ENCODE measurements at regions not wholly inside any gene's neighbourhood (a gene's known extent, or its start where the extent isn't known, plus 50 kb on each side); places are given as distances from the start of the nearest gene placed in this dataset.

DNA sequence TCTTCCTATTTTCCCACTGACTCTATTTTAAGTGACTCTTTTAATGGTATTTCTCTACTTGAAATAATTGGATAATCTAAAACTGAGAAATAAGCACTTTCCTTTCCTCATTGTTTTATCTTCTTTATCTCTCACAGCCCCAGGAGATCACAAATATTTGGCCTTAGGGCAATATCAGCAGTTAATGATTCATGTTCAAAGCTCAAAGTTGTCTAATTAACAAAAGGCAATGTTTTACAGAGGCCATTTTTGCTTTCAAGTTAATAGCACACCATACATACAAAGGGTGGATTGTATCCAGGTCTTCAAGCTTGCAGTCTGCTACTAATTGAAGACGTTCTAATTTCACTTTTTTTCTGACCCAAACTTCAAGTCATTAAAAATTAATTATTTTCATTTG lies 120.1 kb downstream of the LRRN1 start:
- Histone ChIP-seq H3K9me3 (ENCODE audit: control insufficient read depth, low read length) (peaks cover 29% of the 10 kb centered on the region), H2AFZ (ENCODE audit: low read depth, low read length) (no peak overlapping the region), H3K27ac (ENCODE audit: low read length, poor library complexity, severe bottlenecking) (no peak overlapping the region), H3K9ac (ENCODE audit: low read length) (no peak overlapping the region), H4K8ac (ENCODE audit: low read length) (no peak overlapping the region), H3K23ac (ENCODE audit: low read length in 2 of 2) (no peak overlapping the region), H3K4me1 (ENCODE audit: control insufficient read depth, insufficient read depth, low read depth, low read length) (no peaks in the 10 kb centered on the region), H3K4me2 (ENCODE audit: low read length, poor library complexity, severe bottlenecking) (no peak overlapping the region), H3K14ac (ENCODE audit: low read length in 2 of 2) (no peak overlapping the region), H2BK5ac (ENCODE audit: low read depth, low read length, poor library complexity, severe bottlenecking) (no peak overlapping the region), H3K4me3 (ENCODE audit: insufficient read depth in 1 of 2, low read depth in 1 of 2, low read length in 2 of 2) (no peak overlapping the region), H2AK5ac (ENCODE audit: low read length, severe bottlenecking) (no peak overlapping the region), H3K27me3 (ENCODE audit: control insufficient read depth in 1 of 2, insufficient read depth in 1 of 2, low read length in 2 of 2) (no peaks in the 10 kb centered on the region), H2BK15ac (ENCODE audit: low read depth, poor library complexity, severe bottlenecking) (no peak overlapping the region), H2BK120ac (ENCODE audit: low read depth, low read length) (no peak overlapping the region), H3K36me3 (ENCODE audit: control insufficient read depth in 1 of 2, insufficient read depth in 2 of 2, low read depth in 1 of 2, low read length in 2 of 2) (no peaks in the 10 kb centered on the region), H4K91ac (ENCODE audit: low read length) (no peak overlapping the region), H2BK12ac (ENCODE audit: low read length in 2 of 2) (no peak overlapping the region), H3K18ac (ENCODE audit: low read depth in 1 of 2, low read length in 2 of 2) (no peak overlapping the region), H3K4ac (ENCODE audit: low read depth in 1 of 2, low read length in 2 of 2) (no peak overlapping the region), H3K79me1 (replicated peaks; ENCODE audit: low read length, poor library complexity, severe bottlenecking) (no peaks in the 10 kb centered on the region)
- no peak for DNase-seq
- 24% methylated on average over 1 of the region's 1 CpG for WGBS

GRCh38 chr3:3923619-3924018 lies 124.4 kb downstream of the LRRN1 start:
- no peak overlapping the region for H3K9ac ChIP-seq (ENCODE audit: low read length)
- DNase-seq, result no peak
- no peak overlapping the region for H3K4me3 ChIP-seq (ENCODE audit: insufficient read depth in 1 of 2, low read depth in 1 of 2, low read length in 2 of 2)
- no peak overlapping the region for H4K8ac ChIP-seq (ENCODE audit: low read length)
- H3K14ac ChIP-seq (ENCODE audit: low read length in 2 of 2), result no peak overlapping the region
- no peak overlapping the region for H2BK120ac ChIP-seq (ENCODE audit: low read depth, low read length)
- no peaks in the 10 kb centered on the region for H3K79me1 ChIP-seq (replicated peaks; ENCODE audit: low read length, poor library complexity, severe bottlenecking)
- H3K4ac ChIP-seq (ENCODE audit: low read depth in 1 of 2, low read length in 2 of 2), result no peak overlapping the region
- H3K9me3 ChIP-seq (ENCODE audit: control insufficient read depth, low read length), result peaks cover 29% of the 10 kb centered on the region
- no peaks in the 10 kb centered on the region for H3K36me3 ChIP-seq (ENCODE audit: control insufficient read depth in 1 of 2, insufficient read depth in 2 of 2, low read depth in 1 of 2, low read length in 2 of 2)
- no peak overlapping the region for H2BK5ac ChIP-seq (ENCODE audit: low read depth, low read length, poor library complexity, severe bottlenecking)
- H4K91ac ChIP-seq (ENCODE audit: low read length), result no peak overlapping the region
- no peak overlapping the region for H3K23ac ChIP-seq (ENCODE audit: low read length in 2 of 2)
- H3K4me1 ChIP-seq (ENCODE audit: control insufficient read depth, insufficient read depth, low read depth, low read length), result no peaks in the 10 kb centered on the region
- H3K4me2 ChIP-seq (ENCODE audit: low read length, poor library complexity, severe bottlenecking), result no peak overlapping the region
- 100% methylated on average over 1 of the region's 1 CpG for WGBS
- no peaks in the 10 kb centered on the region for H3K27me3 ChIP-seq (ENCODE audit: control insufficient read depth in 1 of 2, insufficient read depth in 1 of 2, low read length in 2 of 2)
- no peak overlapping the region for H2BK15ac ChIP-seq (ENCODE audit: low read depth, poor library complexity, severe bottlenecking)
- no peak overlapping the region for H2BK12ac ChIP-seq (ENCODE audit: low read length in 2 of 2)
- H2AK5ac ChIP-seq (ENCODE audit: low read length, severe bottlenecking), result no peak overlapping the region
- H3K27ac ChIP-seq (ENCODE audit: low read length, poor library complexity, severe bottlenecking), result no peak overlapping the region
- no peak overlapping the region for H2AFZ ChIP-seq (ENCODE audit: low read depth, low read length)
- no peak overlapping the region for H3K18ac ChIP-seq (ENCODE audit: low read depth in 1 of 2, low read length in 2 of 2)

GRCh38 chr3:3927198-3927597 lies 128.0 kb downstream of the LRRN1 start:
- H3K36me3 ChIP-seq (ENCODE audit: control insufficient read depth in 1 of 2, insufficient read depth in 2 of 2, low read depth in 1 of 2, low read length in 2 of 2), result no peaks in the 10 kb centered on the region
- H3K23ac ChIP-seq (ENCODE audit: low read length in 2 of 2), result no peak overlapping the region
- H3K18ac ChIP-seq (ENCODE audit: low read depth in 1 of 2, low read length in 2 of 2), result no peak overlapping the region
- no peak overlapping the region for H3K27ac ChIP-seq (ENCODE audit: low read length, poor library complexity, severe bottlenecking)
- no peaks in the 10 kb centered on the region for H3K79me1 ChIP-seq (replicated peaks; ENCODE audit: low read length, poor library complexity, severe bottlenecking)
- H3K27me3 ChIP-seq (ENCODE audit: control insufficient read depth in 1 of 2, insufficient read depth in 1 of 2, low read length in 2 of 2), result no peaks in the 10 kb centered on the region
- DNase-seq, result no peak
- peaks cover 46% of the 10 kb centered on the region for H3K9me3 ChIP-seq (ENCODE audit: control insufficient read depth, low read length)
- H2BK15ac ChIP-seq (ENCODE audit: low read depth, poor library complexity, severe bottlenecking), result no peak overlapping the region
- no CpG with 5 or more reads among the region's 1 CpG for WGBS
- H2BK5ac ChIP-seq (ENCODE audit: low read depth, low read length, poor library complexity, severe bottlenecking), result no peak overlapping the region
- H2AFZ ChIP-seq (ENCODE audit: low read depth, low read length), result no peak overlapping the region
- H3K4me2 ChIP-seq (ENCODE audit: low read length, poor library complexity, severe bottlenecking), result no peak overlapping the region
- no peak overlapping the region for H3K9ac ChIP-seq (ENCODE audit: low read length)
- no peak overlapping the region for H4K91ac ChIP-seq (ENCODE audit: low read length)
- no peak overlapping the region for H2BK120ac ChIP-seq (ENCODE audit: low read depth, low read length)
- H3K4ac ChIP-seq (ENCODE audit: low read depth in 1 of 2, low read length in 2 of 2), result no peak overlapping the region
- H3K4me1 ChIP-seq (ENCODE audit: control insufficient read depth, insufficient read depth, low read depth, low read length), result no peaks in the 10 kb centered on the region
- H4K8ac ChIP-seq (ENCODE audit: low read length), result no peak overlapping the region
- H2AK5ac ChIP-seq (ENCODE audit: low read length, severe bottlenecking), result no peak overlapping the region
- no peak overlapping the region for H3K4me3 ChIP-seq (ENCODE audit: insufficient read depth in 1 of 2, low read depth in 1 of 2, low read length in 2 of 2)
- no peak overlapping the region for H2BK12ac ChIP-seq (ENCODE audit: low read length in 2 of 2)
- H3K14ac ChIP-seq (ENCODE audit: low read length in 2 of 2), result no peak overlapping the region

DNA sequence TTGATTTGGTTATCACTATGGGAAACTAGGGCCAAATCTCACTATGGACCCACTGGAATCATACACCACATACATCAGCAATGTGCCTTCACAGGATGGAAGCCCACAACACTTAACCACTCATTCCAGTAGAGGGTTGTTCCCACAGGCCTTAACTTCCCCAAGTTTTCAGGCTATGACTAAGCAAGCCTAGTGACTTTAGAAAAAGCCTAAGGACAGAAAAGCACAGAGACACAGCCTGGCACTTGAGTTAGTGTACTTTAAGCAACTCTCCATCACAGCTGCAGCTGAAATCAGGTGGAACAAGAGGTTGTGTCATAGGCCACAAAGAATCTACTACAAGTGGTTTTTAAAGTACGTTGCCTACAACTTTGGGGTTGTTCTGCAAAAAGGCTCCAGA lies 128.7 kb downstream of the LRRN1 start:
- Histone ChIP-seq H3K9ac (ENCODE audit: low read length) (no peak overlapping the region), H3K27me3 (ENCODE audit: control insufficient read depth in 1 of 2, insufficient read depth in 1 of 2, low read length in 2 of 2) (no peaks in the 10 kb centered on the region), H4K8ac (ENCODE audit: low read length) (no peak overlapping the region), H4K91ac (ENCODE audit: low read length) (no peak overlapping the region), H3K4ac (ENCODE audit: low read depth in 1 of 2, low read length in 2 of 2) (no peak overlapping the region), H3K18ac (ENCODE audit: low read depth in 1 of 2, low read length in 2 of 2) (no peak overlapping the region), H2BK15ac (ENCODE audit: low read depth, poor library complexity, severe bottlenecking) (no peak overlapping the region), H3K36me3 (ENCODE audit: control insufficient read depth in 1 of 2, insufficient read depth in 2 of 2, low read depth in 1 of 2, low read length in 2 of 2) (no peaks in the 10 kb centered on the region), H2AFZ (ENCODE audit: low read depth, low read length) (no peak overlapping the region), H3K4me3 (ENCODE audit: insufficient read depth in 1 of 2, low read depth in 1 of 2, low read length in 2 of 2) (no peak overlapping the region), H2BK5ac (ENCODE audit: low read depth, low read length, poor library complexity, severe bottlenecking) (no peak overlapping the region), H2BK120ac (ENCODE audit: low read depth, low read length) (no peak overlapping the region), H3K79me1 (replicated peaks; ENCODE audit: low read length, poor library complexity, severe bottlenecking) (no peaks in the 10 kb centered on the region), H3K4me2 (ENCODE audit: low read length, poor library complexity, severe bottlenecking) (no peak overlapping the region), H2AK5ac (ENCODE audit: low read length, severe bottlenecking) (no peak overlapping the region), H3K27ac (ENCODE audit: low read length, poor library complexity, severe bottlenecking) (no peak overlapping the region), H2BK12ac (ENCODE audit: low read length in 2 of 2) (no peak overlapping the region), H3K9me3 (ENCODE audit: control insufficient read depth, low read length) (peaks cover 49% of the 10 kb centered on the region), H3K14ac (ENCODE audit: low read length in 2 of 2) (no peak overlapping the region), H3K4me1 (ENCODE audit: control insufficient read depth, insufficient read depth, low read depth, low read length) (no peaks in the 10 kb centered on the region), H3K23ac (ENCODE audit: low read length in 2 of 2) (no peak overlapping the region)
- DNase-seq, result no peak
- WGBS, result 56% methylated on average over 1 of the region's 1 CpG

Measured in mesenchymal stem cell (in vitro differentiated cells and primary cell).